ENCODE measurements at regions not wholly inside any gene's neighbourhood (a gene's known extent, or its start where the extent isn't known, plus 50 kb on each side); places are given as distances from the start of the nearest gene placed in this dataset.
"Not testable (repeated sequence)": the region's sequence is repeated elsewhere in the genome, so short reads cannot be mapped to it uniquely, and the experiment has no call there.

GRCh38 chr11:29628609-29629008, 388.2 kb downstream of the KCNA4 start:
- DNase-seq (ENCODE audit: low read depth), result no peak

DNA sequence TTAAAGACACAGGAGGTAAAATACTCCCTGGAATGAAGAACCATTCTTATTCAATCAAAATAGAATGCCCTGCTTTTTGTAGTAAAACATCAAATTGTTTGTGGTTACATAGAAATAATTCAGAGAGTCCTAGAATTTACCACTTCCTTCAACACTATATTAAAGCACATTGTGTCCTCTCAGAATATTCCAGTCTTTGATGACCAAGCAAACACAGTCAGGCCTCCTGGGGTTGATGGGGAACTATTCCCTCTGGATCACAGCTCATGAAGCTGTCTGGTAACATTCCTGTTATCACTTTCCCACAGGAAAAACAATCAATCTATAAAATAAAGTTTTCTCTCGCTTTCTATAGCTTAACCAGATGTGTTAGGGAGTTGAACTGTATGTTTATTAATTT, 389.3 kb downstream of the KCNA4 start:
- DNase-seq (ENCODE audit: low read depth), result no peak

DNA sequence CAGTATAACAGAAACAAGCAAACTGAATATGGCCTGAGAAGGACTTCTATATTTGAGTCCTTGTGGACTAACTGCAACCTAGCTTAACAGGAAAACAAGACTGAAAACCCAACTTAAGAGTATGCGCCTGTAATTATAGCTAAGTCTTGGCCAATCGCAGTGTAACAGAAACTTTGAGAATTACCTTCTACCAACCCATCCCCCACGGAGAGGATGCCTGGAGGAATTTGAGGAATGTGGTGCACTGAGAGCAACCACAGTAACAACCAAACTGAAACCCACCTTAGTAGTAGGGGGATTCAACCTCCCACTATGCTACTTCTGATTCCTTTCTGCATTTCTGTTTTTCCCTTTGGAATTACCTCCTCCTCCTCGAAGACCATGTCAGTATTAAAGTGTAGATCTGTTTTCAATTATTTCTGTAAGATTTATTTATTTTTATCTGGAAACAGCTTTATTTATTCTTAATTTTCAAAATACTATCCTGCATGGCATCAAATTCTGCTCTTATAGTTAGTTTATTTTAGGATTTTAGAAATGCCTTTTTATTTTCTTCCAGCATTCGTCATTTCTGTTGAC, 393.6 kb downstream of the KCNA4 start:
- DNase-seq (ENCODE audit: low read depth), result no peak

DNA sequence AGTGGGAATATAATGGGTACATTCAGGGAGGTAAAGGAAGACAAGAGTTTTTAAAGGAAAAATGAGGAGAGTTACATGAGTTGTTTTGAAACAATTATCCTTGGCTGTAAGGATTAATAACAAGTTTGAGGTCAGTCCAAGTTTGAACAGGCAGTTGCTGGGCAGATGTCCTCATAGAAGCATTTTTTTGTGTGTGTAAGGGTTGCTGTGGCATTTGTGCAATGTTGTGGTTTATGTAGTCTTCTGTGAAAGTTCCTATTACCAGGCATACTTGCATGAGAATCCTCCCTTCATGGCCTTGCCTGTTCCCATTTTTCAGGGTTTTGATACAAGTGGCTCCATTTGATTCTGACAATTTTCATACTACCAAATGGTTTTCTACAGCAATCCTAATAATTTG, 400.2 kb downstream of the KCNA4 start:
- DNase-seq (ENCODE audit: low read depth), result peak; percentile 92

DNA sequence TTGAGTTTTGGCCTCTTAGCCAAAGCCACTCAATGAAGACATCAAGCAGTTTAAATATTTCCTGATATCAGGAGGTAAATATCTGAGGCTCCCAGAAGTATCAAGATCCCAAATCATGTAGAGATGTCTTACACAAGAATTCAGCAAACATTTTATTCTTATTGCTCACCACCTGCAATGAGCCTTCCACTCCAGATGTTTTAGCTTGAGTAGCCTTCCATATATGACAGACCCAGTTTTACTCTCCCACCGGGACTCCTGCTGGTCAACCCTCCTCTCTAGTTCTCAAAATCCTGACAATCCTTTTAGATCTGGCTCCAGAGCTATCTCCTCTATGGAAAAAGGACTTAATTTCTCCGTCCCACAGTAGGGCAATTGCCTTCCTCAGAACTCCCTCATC, 404.4 kb downstream of the KCNA4 start:
- DNase-seq (ENCODE audit: low read depth), result no peak

- no peak for DNase-seq (ENCODE audit: low read depth)
Measured at GRCh38 chr11:29606330-29607031, 410.3 kb downstream of the KCNA4 start.

DNA sequence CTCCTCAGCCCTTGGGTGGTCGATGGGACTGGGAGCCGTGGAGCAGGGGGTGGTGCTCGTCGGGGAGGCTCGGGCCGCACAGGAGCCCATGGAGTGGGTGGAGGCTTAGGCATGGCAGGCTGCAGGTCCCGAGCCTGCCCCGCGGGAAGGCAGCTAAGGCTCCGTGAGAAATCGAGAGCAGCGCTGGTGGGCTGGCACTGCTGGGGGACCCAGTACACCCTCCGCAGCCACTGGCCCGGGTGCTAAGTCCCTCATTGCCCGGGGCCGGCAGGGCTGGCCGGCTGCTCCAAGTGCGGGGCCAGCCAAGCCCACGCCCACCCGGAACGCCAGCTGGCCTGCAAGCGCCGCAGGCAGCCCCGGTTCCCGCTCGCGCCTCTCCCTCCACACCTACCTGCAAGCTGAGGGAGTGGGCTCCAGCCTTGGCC, 416.7 kb downstream of the KCNA4 start:
- not testable (repeated sequence) for DNase-seq (ENCODE audit: low read depth)

- no peak for DNase-seq (ENCODE audit: low read depth)
Measured at GRCh38 chr11:29584342-29584741, 432.5 kb downstream of the KCNA4 start.

GRCh38 chr11:29578806-29579205, 438.0 kb downstream of the KCNA4 start:
- no peak for DNase-seq (ENCODE audit: low read depth)

DNA sequence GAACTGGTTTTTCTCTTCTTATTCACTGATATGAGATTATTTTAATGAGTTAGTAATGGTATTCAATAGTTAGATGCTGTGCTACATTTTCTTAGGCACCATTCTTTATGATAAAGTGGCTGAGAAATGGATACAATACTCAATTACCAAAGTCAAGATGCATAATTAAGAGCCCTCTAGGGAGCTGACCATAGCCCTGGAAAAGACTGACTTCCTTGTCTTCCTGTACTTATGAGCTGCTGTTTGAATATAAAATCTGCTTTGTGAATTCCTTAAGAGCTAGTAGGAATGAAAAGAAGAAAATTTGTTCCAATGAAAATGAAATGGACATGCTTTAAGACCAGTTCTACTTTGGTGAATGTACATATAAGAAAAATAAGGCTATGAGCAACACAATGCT, 452.3 kb downstream of the KCNA4 start:
- DNase-seq (ENCODE audit: low read depth), result no peak

GRCh38 chr11:29562183-29562582, 454.6 kb downstream of the KCNA4 start:
- DNase-seq (ENCODE audit: low read depth), result no peak

- no peak for DNase-seq (ENCODE audit: low read depth)
Measured at GRCh38 chr11:29553990-29554389, 462.8 kb downstream of the KCNA4 start.

- no peak for DNase-seq (ENCODE audit: low read depth)
Measured at GRCh38 chr11:29538339-29539036, 478.3 kb downstream of the KCNA4 start.

GRCh38 chr11:29534836-29535235, 482.0 kb downstream of the KCNA4 start:
- DNase-seq (ENCODE audit: low read depth), result peak; percentile 68

- DNase-seq (ENCODE audit: low read depth), result no peak
Measured at GRCh38 chr11:29530961-29531360, 485.9 kb downstream of the KCNA4 start.

- peak; percentile 22 for DNase-seq (ENCODE audit: low read depth)
Measured at GRCh38 chr11:29527391-29527936, 489.4 kb downstream of the KCNA4 start.

- DNase-seq (ENCODE audit: low read depth), result no peak
Measured at GRCh38 chr11:29518389-29519174, 498.2 kb downstream of the KCNA4 start.

- no peak for DNase-seq (ENCODE audit: low read depth)
Measured at GRCh38 chr11:29511394-29511793, 505.4 kb downstream of the KCNA4 start.

GRCh38 chr11:29507376-29507775, 509.5 kb downstream of the KCNA4 start:
- DNase-seq (ENCODE audit: low read depth), result no peak

DNA sequence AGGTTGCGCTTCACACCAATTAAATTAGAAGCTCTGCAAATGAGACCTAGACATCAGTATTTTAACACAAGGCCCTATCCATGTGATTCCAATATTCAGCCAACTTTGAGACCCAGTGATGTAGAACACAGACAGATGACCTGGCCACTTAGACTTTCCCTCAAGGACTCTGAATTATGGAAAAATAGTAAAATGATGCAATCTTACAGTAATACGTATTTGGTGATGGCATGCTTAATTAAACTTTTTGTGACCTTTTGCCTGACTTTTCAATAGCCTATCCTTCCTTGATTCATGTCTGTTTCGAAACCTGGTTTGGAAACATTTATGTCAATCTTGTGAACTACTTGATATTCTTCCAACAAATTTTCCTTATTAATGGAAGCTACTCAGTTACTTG, 521.2 kb downstream of the KCNA4 start:
- DNase-seq (ENCODE audit: low read depth), result no peak

GRCh38 chr11:29490938-29491337, 525.9 kb downstream of the KCNA4 start:
- no peak for DNase-seq (ENCODE audit: low read depth)

DNA sequence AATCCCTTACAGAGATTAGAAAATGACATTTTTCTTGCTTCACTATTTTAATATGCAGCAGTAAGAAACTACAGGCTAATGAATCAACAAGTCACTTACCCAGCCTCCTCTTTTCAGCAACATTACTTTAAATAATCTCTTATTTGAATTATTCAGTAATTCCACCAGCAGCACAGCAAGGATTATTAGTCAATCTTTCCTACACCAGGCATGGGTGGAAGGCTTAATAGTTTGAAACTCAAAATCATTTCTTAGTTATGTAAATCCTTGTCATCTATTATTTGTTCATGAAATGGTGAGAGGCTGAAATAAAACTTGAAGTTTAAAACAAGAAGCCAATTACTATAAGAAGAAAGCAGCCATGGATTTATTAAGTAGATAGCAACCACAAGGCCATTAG, 530.5 kb downstream of the KCNA4 start:
- DNase-seq (ENCODE audit: low read depth), result no peak
